ENCODE measurements at regions not wholly inside any gene's neighbourhood (a gene's known extent, or its start where the extent isn't known, plus 50 kb on each side); places are given as distances from the start of the nearest gene placed in this dataset.

GRCh38 chrX:44456685-44457084 lies 86.0 kb downstream of the FUNDC1 start:
- TF ChIP-seq POU6F1 (CRISPR knock-in tag; IDR thresholded peaks at IDR 0.05; ENCODE audit: borderline replicate concordance, low read depth) (no peak), CSRNP3 (CRISPR knock-in tag; IDR thresholded peaks at IDR 0.05) (no peak)

All from SK-N-SH treated with all-trans-retinoic acid at 6 μM for 48 hours (cell line).